ENCODE measurements at regions not wholly inside any gene's neighbourhood (a gene's known extent, or its start where the extent isn't known, plus 50 kb on each side); places are given as distances from the start of the nearest gene placed in this dataset.

GRCh38 chr7:35485436-35485835, 209.5 kb downstream of the HERPUD2 start:
- no peaks in the 10 kb centered on the region for H3K4me1 ChIP-seq (ENCODE audit: control insufficient read depth in 3 of 3, insufficient read depth in 2 of 3, low read depth in 1 of 3, low read length in 2 of 3)

GRCh38 chr7:35483568-35483967, 211.4 kb downstream of the HERPUD2 start:
- Histone ChIP-seq H3K9me3 (ENCODE audit: control insufficient read depth in 2 of 2, insufficient read depth in 1 of 2, low read depth in 1 of 2, low read length in 1 of 2) (no peaks in the 10 kb centered on the region), H3K4me3 (ENCODE audit: low read depth in 1 of 3, low read length in 3 of 3) (no peak overlapping the region), H3K27me3 (ENCODE audit: control insufficient read depth in 3 of 3, insufficient read depth in 3 of 3, low read length in 3 of 3) (peaks cover 0 to 2% (median 0%) of the 10 kb centered on the region in 3 donors), H3K27ac (ENCODE audit: low read depth in 1 of 3, low read length in 2 of 3) (no peak overlapping the region), H3K4me1 (ENCODE audit: control insufficient read depth in 3 of 3, insufficient read depth in 2 of 3, low read depth in 1 of 3, low read length in 2 of 3) (no peaks in the 10 kb centered on the region), H3K36me3 (ENCODE audit: control insufficient read depth in 3 of 3, insufficient read depth in 2 of 3, low read depth in 1 of 3, low read length in 3 of 3) (no peaks in the 10 kb centered on the region)
- 86 to 94% (median 92%) methylated on average over 2 of the region's 2 CpGs for WGBS, 3 donors
- FAIRE-seq (no peak), DNase-seq (no peak)

More at GRCh38 chr7:35485436-35485835, 209.5 kb downstream of the HERPUD2 start:
- Histone ChIP-seq H3K36me3 (ENCODE audit: control insufficient read depth in 3 of 3, insufficient read depth in 2 of 3, low read depth in 1 of 3, low read length in 3 of 3) (no peaks in the 10 kb centered on the region), H3K4me3 (ENCODE audit: low read depth in 1 of 3, low read length in 3 of 3) (no peak overlapping the region), H3K9me3 (ENCODE audit: control insufficient read depth in 2 of 2, insufficient read depth in 1 of 2, low read depth in 1 of 2, low read length in 1 of 2) (no peaks in the 10 kb centered on the region), H3K27ac (ENCODE audit: low read depth in 1 of 3, low read length in 2 of 3) (no peak overlapping the region), H3K27me3 (ENCODE audit: control insufficient read depth in 3 of 3, insufficient read depth in 3 of 3, low read length in 3 of 3) (peaks cover 0 to 2% (median 0%) of the 10 kb centered on the region in 3 donors)
- DNase-seq = no peak
- 26 to 45% (median 30%) methylated on average over 6 of the region's 6 CpGs for WGBS, 3 donors
- no peak for FAIRE-seq

DNA sequence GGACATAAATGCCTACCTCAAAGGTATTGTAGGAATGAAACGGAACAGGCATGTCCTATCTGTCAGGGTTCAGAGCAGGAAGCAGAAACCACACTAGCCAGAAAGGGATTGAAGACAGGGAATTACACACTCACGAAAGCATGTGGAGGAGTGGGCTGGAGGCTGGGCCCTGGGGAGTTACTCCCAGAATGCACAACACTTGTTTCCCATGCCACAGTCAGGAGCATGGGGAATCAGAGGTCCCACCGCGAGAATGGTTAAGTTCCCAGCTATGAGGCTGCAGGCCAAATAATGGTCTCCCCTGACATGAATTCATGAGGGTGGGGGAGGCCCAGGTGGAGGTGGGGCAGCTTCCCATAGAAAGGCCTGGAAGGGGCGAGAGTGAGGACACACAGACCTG, 212.7 kb downstream of the HERPUD2 start:
- FAIRE-seq (no peak), DNase-seq (no peak)
- Histone ChIP-seq H3K4me3 (ENCODE audit: low read depth in 1 of 3, low read length in 3 of 3) (no peak overlapping the region), H3K36me3 (ENCODE audit: control insufficient read depth in 3 of 3, insufficient read depth in 2 of 3, low read depth in 1 of 3, low read length in 3 of 3) (no peaks in the 10 kb centered on the region), H3K27ac (ENCODE audit: low read depth in 1 of 3, low read length in 2 of 3) (no peak overlapping the region), H3K4me1 (ENCODE audit: control insufficient read depth in 3 of 3, insufficient read depth in 2 of 3, low read depth in 1 of 3, low read length in 2 of 3) (no peaks in the 10 kb centered on the region), H3K27me3 (ENCODE audit: control insufficient read depth in 3 of 3, insufficient read depth in 3 of 3, low read length in 3 of 3) (peaks cover 0 to 2% (median 0%) of the 10 kb centered on the region in 3 donors), H3K9me3 (ENCODE audit: control insufficient read depth in 2 of 2, insufficient read depth in 1 of 2, low read depth in 1 of 2, low read length in 1 of 2) (peaks cover 0 to 6% of the 10 kb centered on the region in 2 donors)
- 66 to 75% (median 74%) methylated on average over 5 of the region's 5 CpGs for WGBS, 3 donors

- Histone ChIP-seq H3K27ac (ENCODE audit: low read depth in 1 of 3, low read length in 2 of 3) (no peak overlapping the region), H3K4me3 (ENCODE audit: low read depth in 1 of 3, low read length in 3 of 3) (no peak overlapping the region), H3K4me1 (ENCODE audit: control insufficient read depth in 3 of 3, insufficient read depth in 2 of 3, low read depth in 1 of 3, low read length in 2 of 3) (no peaks in the 10 kb centered on the region), H3K27me3 (ENCODE audit: control insufficient read depth in 3 of 3, insufficient read depth in 3 of 3, low read length in 3 of 3) (no peaks in the 10 kb centered on the region), H3K36me3 (ENCODE audit: control insufficient read depth in 3 of 3, insufficient read depth in 2 of 3, low read depth in 1 of 3, low read length in 3 of 3) (no peaks in the 10 kb centered on the region), H3K9me3 (ENCODE audit: control insufficient read depth in 2 of 2, insufficient read depth in 1 of 2, low read depth in 1 of 2, low read length in 1 of 2) (peaks cover 0 to 6% of the 10 kb centered on the region in 2 donors)
- FAIRE-seq = no peak
- no peak for DNase-seq
- WGBS, 3 donors = 54 to 65% (median 60%) methylated on average over 3 of the region's 3 CpGs
Measured at GRCh38 chr7:35480806-35481205, 214.1 kb downstream of the HERPUD2 start.

- 63 to 70% (median 69%) methylated on average over 6 of the region's 6 CpGs for WGBS, 3 donors
- Histone ChIP-seq H3K27me3 (ENCODE audit: control insufficient read depth in 3 of 3, insufficient read depth in 3 of 3, low read length in 3 of 3) (peaks cover 0 to 3% (median 0%) of the 10 kb centered on the region in 3 donors), H3K9me3 (ENCODE audit: control insufficient read depth in 2 of 2, insufficient read depth in 1 of 2, low read depth in 1 of 2, low read length in 1 of 2) (peaks cover 0 to 6% of the 10 kb centered on the region in 2 donors), H3K36me3 (ENCODE audit: control insufficient read depth in 3 of 3, insufficient read depth in 2 of 3, low read depth in 1 of 3, low read length in 3 of 3) (no peaks in the 10 kb centered on the region), H3K4me1 (ENCODE audit: control insufficient read depth in 3 of 3, insufficient read depth in 2 of 3, low read depth in 1 of 3, low read length in 2 of 3) (no peaks in the 10 kb centered on the region), H3K4me3 (ENCODE audit: low read depth in 1 of 3, low read length in 3 of 3) (no peak overlapping the region), H3K27ac (ENCODE audit: low read depth in 1 of 3, low read length in 2 of 3) (no peak overlapping the region)
- DNase-seq = no peak
- no peak for FAIRE-seq
Measured at GRCh38 chr7:35477609-35478008, 217.3 kb downstream of the HERPUD2 start.

DNA sequence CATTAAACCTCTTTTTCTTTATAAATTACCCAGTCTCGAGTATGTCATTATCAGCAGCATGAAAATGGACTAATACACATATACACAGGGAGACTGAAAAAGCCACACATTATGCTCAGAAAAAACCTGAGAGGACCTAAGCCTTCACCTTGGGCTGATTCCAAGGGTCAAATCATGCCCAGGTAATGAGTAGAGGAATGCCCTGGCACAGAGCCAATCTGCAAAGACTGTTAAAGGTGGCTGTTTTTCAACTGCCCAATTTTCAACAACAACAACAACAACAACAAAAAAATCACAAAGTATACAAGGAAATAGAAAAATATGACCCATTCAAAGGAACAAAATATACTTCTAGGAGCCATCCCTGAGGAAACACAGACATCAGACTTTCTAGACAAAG, 220.2 kb upstream of the TBX20 start:
- no peak overlapping the region for H3K27ac ChIP-seq (ENCODE audit: low read depth in 1 of 3, low read length in 2 of 3)
- no peak for FAIRE-seq
- WGBS, 3 donors = 50 to 67% (median 62%) methylated on average over 1 of the region's 1 CpG

GRCh38 chr7:35468606-35469005, 214.7 kb upstream of the TBX20 start:
- H3K4me1 ChIP-seq (ENCODE audit: control insufficient read depth in 3 of 3, insufficient read depth in 2 of 3, low read depth in 1 of 3, low read length in 2 of 3) = no peaks in the 10 kb centered on the region
- 57 to 63% (median 61%) methylated on average over 5 of the region's 5 CpGs for WGBS, 3 donors
- no peak for FAIRE-seq

More for the DNA sequence above, 220.2 kb upstream of the TBX20 start:
- Histone ChIP-seq H3K4me3 (ENCODE audit: low read depth in 1 of 3, low read length in 3 of 3) (no peak overlapping the region), H3K27me3 (ENCODE audit: control insufficient read depth in 3 of 3, insufficient read depth in 3 of 3, low read length in 3 of 3) (peaks cover 0 to 3% (median 0%) of the 10 kb centered on the region in 3 donors), H3K36me3 (ENCODE audit: control insufficient read depth in 3 of 3, insufficient read depth in 2 of 3, low read depth in 1 of 3, low read length in 3 of 3) (no peaks in the 10 kb centered on the region), H3K9me3 (ENCODE audit: control insufficient read depth in 2 of 2, insufficient read depth in 1 of 2, low read depth in 1 of 2, low read length in 1 of 2) (peaks cover 0 to 6% of the 10 kb centered on the region in 2 donors), H3K4me1 (ENCODE audit: control insufficient read depth in 3 of 3, insufficient read depth in 2 of 3, low read depth in 1 of 3, low read length in 2 of 3) (no peaks in the 10 kb centered on the region)
- DNase-seq = no peak

DNA sequence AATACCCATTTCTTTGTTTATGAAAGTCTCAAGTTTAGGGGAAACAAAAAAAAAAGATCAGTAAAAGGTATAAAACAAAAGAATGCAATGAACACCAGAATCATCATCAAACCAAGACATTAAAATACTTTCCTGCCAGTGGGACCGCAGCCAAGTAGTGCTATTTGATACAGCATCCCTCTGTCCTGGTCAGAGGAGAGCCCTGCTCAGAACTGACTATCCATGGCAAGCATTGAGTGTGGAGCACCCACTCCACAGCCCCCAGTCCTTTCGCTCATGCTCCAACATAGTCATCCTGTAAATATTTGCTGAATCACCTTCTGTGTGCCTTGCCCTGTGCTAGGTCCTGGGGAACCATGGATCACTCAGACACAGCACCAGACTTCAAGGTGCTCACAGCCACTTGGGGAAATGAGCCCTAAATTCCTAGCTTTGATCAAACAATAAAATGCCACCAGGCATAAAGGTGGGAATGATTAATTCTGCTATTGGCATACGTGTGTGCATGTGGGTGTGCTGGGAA, 213.6 kb upstream of the TBX20 start:
- FAIRE-seq (no peak), DNase-seq (no peak)
- Histone ChIP-seq H3K27me3 (ENCODE audit: control insufficient read depth in 3 of 3, insufficient read depth in 3 of 3, low read length in 3 of 3) (peaks cover 0 to 4% (median 0%) of the 10 kb centered on the region in 3 donors), H3K9me3 (ENCODE audit: control insufficient read depth in 2 of 2, insufficient read depth in 1 of 2, low read depth in 1 of 2, low read length in 1 of 2) (no peaks in the 10 kb centered on the region), H3K4me3 (ENCODE audit: low read depth in 1 of 3, low read length in 3 of 3) (no peak overlapping the region), H3K4me1 (ENCODE audit: control insufficient read depth in 3 of 3, insufficient read depth in 2 of 3, low read depth in 1 of 3, low read length in 2 of 3) (no peaks in the 10 kb centered on the region), H3K36me3 (ENCODE audit: control insufficient read depth in 3 of 3, insufficient read depth in 2 of 3, low read depth in 1 of 3, low read length in 3 of 3) (no peaks in the 10 kb centered on the region), H3K27ac (ENCODE audit: low read depth in 1 of 3, low read length in 2 of 3) (no peak overlapping the region)
- 62 to 72% (median 63%) methylated on average over 3 of the region's 3 CpGs for WGBS, 3 donors

More at GRCh38 chr7:35468606-35469005, 214.7 kb upstream of the TBX20 start:
- no peak overlapping the region for H3K4me3 ChIP-seq (ENCODE audit: low read depth in 1 of 3, low read length in 3 of 3)
- H3K36me3 ChIP-seq (ENCODE audit: control insufficient read depth in 3 of 3, insufficient read depth in 2 of 3, low read depth in 1 of 3, low read length in 3 of 3) = no peaks in the 10 kb centered on the region
- no peaks in the 10 kb centered on the region for H3K9me3 ChIP-seq (ENCODE audit: control insufficient read depth in 2 of 2, insufficient read depth in 1 of 2, low read depth in 1 of 2, low read length in 1 of 2)
- DNase-seq = no peak
- no peak overlapping the region for H3K27ac ChIP-seq (ENCODE audit: low read depth in 1 of 3, low read length in 2 of 3)
- peaks cover 0 to 7% (median 0%) of the 10 kb centered on the region in 3 donors for H3K27me3 ChIP-seq (ENCODE audit: control insufficient read depth in 3 of 3, insufficient read depth in 3 of 3, low read length in 3 of 3)

- Histone ChIP-seq H3K36me3 (ENCODE audit: control insufficient read depth in 3 of 3, insufficient read depth in 2 of 3, low read depth in 1 of 3, low read length in 3 of 3) (no peaks in the 10 kb centered on the region), H3K27ac (ENCODE audit: low read depth in 1 of 3, low read length in 2 of 3) (no peak overlapping the region), H3K9me3 (ENCODE audit: control insufficient read depth in 2 of 2, insufficient read depth in 1 of 2, low read depth in 1 of 2, low read length in 1 of 2) (no peaks in the 10 kb centered on the region), H3K4me1 (ENCODE audit: control insufficient read depth in 3 of 3, insufficient read depth in 2 of 3, low read depth in 1 of 3, low read length in 2 of 3) (no peaks in the 10 kb centered on the region), H3K27me3 (ENCODE audit: control insufficient read depth in 3 of 3, insufficient read depth in 3 of 3, low read length in 3 of 3) (peaks cover 0 to 4% (median 0%) of the 10 kb centered on the region in 3 donors), H3K4me3 (ENCODE audit: low read depth in 1 of 3, low read length in 3 of 3) (no peak overlapping the region)
- WGBS, 3 donors = 35 to 56% (median 48%) methylated on average over 18 of the region's 18 CpGs
- DNase-seq = no peak
- FAIRE-seq = no peak
Measured at GRCh38 chr7:35465791-35466336, 212.0 kb upstream of the TBX20 start.
